ENCODE measurements at regions not wholly inside any gene's neighbourhood (a gene's known extent, or its start where the extent isn't known, plus 50 kb on each side); places are given as distances from the start of the nearest gene placed in this dataset.

GRCh38 chr4:134948110-134948642 is 746.6 kb upstream of the PABPC4L start:
- TF ChIP-seq CTCF (IDR thresholded peaks at IDR 0.05 in 4 of 5, conservative IDR thresholded peaks at IDR 0.05 in 1 of 5) (no peak), POLR2A (IDR thresholded peaks at IDR 0.05) (no peak)

All from gastrocnemius medialis (tissue), 4 donors.